NCI-H187 (cell line): ENCODE measurements at regions not wholly inside any gene's neighbourhood (a gene's known extent, or its start where the extent isn't known, plus 50 kb on each side); places are given as distances from the start of the nearest gene placed in this dataset.
"Not testable (repeated sequence)": the region's sequence is repeated elsewhere in the genome, so short reads cannot be mapped to it uniquely, and the experiment has no call there.

ENCODE experiments used
- DNase-seq, 2 experiments: peaks; one replicate each; lab custom pipeline; 2025; lab: John Stamatoyannopoulos, UW

DNA sequence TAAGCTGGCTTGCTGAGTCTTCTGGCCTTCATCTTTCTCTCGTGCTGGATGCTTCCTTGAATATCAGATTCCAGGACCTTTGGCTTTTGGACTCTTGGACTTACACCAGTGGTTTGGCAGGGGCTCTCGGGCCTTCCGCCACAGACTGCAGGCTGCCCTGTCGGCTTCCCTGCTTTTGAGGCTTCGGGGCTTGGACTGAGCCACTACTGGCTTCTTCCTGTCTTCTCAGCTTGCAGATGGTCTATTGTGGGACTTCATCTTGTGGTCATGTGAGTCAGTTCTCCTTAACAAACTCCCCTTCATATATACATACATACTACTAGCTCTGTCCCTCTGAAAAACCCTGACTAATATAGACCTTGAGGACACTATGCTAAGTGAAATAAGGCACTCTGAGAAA, 78.3 kb upstream of the SSBP2 start:
- DNase-seq = no peak

DNA sequence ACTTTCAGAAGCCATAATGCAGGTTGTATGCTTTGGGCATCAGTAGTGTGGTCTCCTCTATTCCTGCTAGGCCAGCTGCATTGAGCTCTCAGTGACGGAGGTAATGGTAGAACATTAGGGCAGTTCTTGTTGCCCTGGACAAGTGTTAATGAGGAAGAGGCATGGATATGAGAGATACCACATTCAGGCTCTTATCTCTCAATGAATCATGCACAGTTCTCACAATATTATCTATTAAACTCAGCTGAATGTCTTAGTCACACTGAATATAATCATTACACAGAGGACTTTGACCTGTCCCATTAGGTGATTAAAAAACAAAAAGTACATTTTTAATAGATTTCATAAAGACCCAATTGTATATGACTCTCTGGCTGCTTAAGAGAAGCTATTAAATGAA, 76.6 kb upstream of the SSBP2 start:
- DNase-seq = no peak

DNA sequence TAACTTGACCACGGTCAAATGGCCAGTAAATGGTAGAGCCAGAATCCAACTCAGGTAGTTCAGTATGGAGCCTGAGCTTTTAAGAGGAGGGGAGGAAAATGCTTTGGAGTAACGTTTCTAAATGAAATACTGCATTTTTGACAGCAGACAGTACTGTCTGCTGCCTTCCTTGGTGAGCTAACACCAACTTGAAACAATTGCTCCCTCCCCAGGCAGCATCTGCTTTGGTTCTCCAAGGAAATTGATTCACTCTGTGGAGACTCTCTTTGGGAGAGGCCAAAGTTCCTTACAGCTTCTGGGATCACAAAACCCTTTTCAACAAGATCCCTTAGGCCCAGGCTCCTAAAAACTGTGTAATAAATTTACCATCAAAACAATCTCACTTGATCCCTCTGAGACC, 75.2 kb upstream of the SSBP2 start:
- DNase-seq = no peak

DNA sequence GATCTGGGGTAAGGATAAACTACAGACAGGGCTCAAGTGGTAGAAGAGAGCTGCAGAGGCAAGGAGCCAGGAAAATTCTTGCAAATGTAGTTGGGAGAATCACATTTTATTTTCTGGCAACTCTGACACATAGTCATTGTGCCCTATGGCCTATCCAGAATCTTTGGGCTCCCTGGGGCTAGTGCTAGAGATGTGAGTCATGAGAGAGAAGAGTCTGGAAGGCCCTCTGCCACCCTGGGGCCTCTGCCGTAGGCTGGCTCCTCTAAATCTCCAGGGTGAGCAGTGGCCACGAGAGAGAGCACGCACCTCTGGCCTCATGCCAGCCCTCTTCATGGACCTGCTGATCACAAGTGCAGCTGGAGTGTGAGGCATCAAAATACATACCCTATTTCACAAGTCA, 74.3 kb upstream of the SSBP2 start:
- DNase-seq = peak; percentile 29 to 44

DNA sequence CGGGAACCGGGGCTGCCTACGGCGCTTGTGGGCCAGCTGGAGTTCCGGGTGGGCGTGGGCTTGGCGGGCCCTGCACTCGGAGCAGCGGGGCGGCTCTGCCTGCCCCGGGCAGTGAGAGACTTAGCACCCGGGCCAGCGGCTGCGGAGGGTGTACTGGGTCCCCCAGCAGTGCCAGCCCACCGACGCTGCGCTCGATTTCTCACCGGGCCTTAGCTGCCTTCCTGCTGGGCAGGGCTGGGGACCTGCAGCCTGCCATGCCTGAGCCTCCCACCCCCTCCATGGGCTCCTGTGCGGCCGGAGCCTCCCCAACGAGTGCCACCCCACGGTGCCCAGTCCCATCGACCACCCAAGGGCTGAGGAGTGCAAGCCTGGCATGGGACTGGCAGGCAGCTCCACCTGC, 72.8 kb upstream of the SSBP2 start:
- DNase-seq = not testable (repeated sequence)

DNA sequence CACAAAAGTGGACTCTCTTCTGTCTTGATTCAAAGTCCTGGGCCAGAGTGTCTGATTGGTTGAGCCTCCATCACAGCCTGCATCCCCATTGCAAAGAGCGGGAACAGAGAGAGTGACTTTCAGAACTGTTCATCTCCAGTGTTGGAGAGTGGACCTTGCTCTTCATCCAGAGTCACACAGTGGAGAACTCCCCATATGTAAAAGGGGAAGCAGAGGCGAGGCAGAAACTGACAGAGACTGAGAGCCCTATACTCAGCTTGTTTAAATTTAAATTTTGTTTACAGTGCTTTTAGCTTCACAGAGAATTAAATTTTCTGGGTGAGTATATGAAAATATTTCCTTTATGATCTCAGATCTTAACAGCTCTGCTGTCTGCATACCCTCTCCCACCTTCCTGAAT, 70.0 kb upstream of the SSBP2 start:
- DNase-seq = no peak

DNA sequence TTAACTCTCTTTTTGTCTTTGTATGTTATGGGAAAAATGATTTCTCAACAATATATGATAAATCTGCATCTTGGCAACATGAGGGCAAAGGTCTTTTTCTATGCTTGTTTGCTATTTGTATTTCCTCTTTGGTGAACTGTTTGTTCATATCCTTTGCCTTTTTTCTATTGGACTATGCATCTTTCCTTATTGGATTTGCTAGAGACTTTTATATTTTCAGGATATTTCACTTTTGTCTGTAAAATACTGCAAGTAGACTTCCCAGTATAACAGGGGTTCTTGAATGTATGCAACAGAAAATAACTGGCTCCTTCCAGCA, 69.4 kb upstream of the SSBP2 start:
- no peak for DNase-seq

DNA sequence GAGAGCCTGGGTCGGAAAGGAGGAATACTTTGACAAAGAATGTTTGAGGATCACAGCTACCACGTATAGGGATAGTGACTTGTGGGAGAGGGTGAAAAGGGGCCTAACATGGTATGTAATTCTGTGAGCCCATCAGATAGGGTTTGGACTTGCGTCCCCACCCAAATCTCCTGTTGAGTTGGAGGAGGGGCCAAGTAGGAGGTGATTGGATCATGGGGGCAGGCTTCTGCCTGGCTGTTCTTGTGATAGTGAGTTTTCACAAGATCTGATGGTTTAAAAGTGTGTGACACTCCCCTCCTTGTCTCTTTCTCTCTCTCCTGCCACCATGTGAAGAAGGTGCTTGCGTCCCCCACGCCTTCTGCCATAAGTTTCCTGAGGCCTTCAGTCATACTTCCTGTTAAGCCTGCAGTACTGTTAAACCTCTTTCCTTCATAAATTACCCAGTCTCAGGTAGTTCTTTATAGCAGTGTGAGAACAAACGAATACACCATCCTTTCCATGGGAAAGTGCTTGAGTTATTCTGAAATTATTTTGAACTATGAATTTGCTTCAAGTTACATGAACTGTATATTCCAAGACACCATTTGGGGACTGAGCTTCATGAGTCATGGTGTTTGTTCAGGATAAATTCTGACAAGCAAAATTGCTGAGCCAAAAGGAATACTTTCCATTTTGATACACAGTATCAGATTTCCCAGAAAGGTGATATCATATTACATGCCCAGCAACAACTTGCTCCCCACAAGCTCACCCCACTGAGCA, 68.8 kb upstream of the SSBP2 start:
- DNase-seq = no peak

DNA sequence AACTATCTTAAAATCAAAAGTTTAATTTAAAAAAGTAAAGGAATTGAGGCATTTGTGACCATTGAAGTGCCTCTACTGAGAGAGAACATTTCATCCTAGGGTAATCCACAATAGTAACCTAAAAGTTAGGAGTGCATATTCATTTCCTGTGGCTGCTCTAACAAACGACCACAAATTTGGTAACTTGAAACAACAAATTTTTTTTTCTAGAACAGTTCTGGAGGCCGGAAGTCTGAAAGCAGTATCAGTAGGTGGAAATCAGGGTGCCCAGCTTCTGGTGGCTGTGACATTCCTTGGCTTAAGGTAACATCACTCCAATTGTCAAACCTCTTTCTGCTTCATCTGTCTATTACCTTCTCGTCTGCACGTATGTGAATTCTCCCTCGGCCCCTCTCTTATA, 67.1 kb upstream of the SSBP2 start:
- DNase-seq = no peak

DNA sequence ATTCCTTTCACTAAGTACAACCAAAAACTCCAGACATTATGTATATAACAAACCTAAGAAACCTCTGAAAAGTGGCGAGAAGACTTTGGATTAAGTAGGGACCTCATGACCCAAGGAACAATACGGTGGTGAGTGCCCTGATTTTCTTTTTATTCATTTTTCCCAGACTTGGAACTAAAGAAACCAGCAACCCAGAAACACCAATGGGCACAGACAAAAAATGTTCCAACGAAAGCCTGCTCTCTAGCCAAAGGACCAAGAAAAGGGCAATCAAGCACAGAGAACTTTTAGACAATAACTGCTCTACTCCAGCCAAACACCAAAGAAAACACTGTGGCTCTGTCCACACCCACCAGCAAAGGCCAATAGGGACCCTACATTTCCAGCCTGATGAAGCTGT, 66.2 kb upstream of the SSBP2 start:
- no peak for DNase-seq

DNA sequence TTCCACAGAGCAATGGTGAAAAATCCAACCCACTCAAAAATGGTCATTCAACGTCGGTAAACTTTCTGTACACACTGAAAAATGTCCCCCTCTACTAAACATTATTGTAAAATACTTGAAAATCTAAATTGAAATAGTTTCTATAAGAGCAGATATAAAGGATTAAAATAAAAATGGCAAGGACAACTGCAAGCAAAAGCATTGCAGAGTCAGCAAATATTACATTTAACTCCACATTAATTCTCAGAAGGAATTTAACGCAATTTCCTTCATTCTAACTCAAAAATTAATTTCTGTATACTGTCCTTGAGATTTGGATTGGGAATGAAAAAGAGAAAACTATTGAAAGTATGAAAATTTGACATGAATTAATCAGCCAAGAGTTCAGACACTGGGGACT, 64.4 kb upstream of the SSBP2 start:
- no peak for DNase-seq

DNA sequence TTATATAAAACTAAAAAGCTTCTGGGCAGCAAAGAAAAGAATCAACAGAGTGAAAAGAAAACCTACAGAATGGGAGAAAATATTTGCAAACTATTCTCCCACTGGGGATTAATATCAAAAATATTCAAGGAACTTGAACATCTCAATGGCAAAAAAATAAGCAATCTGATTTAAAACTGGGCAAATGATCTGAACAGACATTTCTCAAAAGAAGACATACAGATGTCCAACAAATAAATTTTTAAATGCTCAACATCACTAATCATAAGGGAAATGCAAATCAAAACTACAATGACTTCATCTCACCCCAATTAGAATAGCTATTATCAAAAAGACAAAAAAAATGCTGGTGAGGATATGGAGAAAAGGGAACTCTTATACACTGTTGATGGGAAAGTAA, 57.2 kb upstream of the SSBP2 start:
- DNase-seq = no peak

DNA sequence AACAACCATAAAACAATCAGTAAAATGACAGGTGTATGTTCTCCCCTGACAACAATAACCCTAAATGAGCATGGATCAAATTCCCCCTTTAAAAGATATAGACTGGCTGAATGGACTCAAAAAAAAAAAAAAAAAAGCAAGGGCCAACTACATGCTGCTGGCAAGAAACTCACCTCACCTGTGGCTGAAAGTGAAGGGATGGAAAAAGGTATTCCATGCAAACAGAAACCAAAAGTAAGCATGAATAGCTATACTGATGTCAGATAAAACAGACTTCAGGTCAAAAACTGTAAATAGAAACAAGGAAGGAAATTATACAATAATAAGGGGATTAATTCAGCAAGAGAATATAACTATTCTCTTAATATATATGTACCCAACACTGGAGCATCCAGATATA, 54.2 kb upstream of the SSBP2 start:
- no peak for DNase-seq

DNA sequence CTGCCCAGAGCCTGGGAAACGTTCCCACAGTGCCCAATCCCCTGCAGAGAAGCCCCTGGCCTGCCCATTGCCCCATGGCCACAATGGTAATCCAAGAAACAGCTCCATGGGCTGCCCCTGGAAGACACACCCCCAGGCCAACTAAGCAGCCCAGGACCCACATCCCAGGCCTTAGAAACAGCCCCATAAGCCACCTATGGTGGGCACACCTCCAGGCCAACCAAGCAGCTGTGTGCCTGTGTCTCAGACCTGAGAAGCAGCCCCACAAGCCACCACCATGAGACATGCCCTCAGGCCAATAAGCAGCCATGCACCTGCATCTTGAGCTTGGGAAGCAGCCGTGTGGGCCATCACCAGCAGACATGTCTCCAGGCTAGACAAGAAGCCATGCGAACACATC, 52.9 kb upstream of the SSBP2 start:
- no peak for DNase-seq

DNA sequence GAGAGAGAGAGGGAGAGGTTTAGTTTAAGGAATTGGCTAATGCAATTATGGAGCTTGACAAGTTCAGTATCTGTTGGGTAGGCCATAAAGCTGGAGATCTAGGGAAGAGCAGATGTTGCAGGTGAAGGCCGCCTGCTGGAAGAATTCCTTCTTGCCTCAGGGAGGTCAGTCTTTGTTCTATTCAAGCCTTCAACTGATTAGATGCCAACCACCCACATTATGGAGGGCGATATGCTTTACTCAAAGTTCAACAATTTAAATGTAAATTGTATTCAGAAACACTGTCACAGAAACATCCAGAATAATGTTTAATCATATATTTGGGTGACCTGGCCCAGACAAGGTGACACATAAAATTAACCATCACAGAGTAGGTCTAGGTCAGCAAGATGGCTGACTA, 51.7 kb upstream of the SSBP2 start:
- DNase-seq = no peak

DNA sequence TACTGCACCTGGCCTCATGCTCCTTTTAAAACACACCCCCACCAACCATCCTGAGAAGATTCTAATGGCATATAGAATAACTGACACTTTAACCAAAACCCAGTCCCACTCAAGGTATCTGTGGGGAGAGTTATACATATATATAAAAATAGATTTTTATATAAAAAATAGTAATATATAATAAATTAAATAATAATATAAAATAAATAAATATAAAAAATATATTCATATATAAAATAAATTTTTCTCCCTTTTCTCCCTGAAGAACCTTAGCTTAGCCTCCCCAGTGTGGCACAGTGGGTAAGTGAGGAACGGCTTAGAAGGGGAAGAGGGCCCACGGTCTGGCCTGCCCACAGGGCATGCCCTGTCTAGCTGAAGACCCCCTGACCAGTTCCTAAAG, 51.1 kb upstream of the SSBP2 start:
- no peak for DNase-seq

DNA sequence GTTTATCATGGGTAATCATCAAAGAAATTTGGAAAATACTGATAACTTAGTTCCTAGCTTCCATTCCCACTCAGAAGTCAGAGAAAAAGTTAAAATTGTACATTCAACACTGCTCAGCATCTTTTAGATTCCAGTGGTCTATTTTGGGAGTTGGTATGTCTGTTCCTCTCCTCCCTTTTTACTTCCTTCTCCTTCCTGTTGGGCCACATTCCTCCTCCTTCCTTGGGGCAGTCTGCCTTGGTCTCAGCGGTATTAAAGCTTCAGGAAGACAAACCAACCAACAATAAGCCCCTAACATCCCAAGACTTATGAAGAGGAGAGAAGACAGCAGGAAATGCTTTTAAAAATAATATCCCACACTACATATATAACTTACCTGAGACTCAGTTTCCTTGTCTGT, 49.9 kb upstream of the SSBP2 start:
- DNase-seq = no peak
